KMS-11 (cell line): ENCODE measurements at regions not wholly inside any gene's neighbourhood (a gene's known extent, or its start where the extent isn't known, plus 50 kb on each side); places are given as distances from the start of the nearest gene placed in this dataset.

Experiments used
- H2AFZ ChIP-seq: fragments of 200-600 bp; sonication (generic); 2 replicates; pipeline ENCODE4 v1.6.1; 2016; ENCODE audit warnings: antibody characterized with exemption, mixed run types, low read depth
- H3K27ac ChIP-seq: fragments of 200-600 bp; sonication (generic); 2 replicates; pipeline ENCODE4 v1.6.1; 2016; ENCODE audit warnings: mild to moderate bottlenecking, mixed run types
- H3K27me3 ChIP-seq: fragments of 200-600 bp; sonication (generic); 2 replicates; pipeline ENCODE4 v1.6.1; 2017; ENCODE audit warnings: mild to moderate bottlenecking, low read depth, mixed run types, moderate library complexity; ENCODE audit not compliant: insufficient read depth
- H3K36me3 ChIP-seq: fragments of 200-600 bp; sonication (generic); 2 replicates; pipeline ENCODE4 v1.6.1; 2017; ENCODE audit warnings: mild to moderate bottlenecking, mixed run types; ENCODE audit not compliant: insufficient read depth
- H3K4me1 ChIP-seq: fragments of 200-600 bp; sonication (generic); 2 replicates; pipeline ENCODE4 v1.6.1; 2016; ENCODE audit warnings: mild to moderate bottlenecking, low read depth, mixed run types; ENCODE audit not compliant: poor library complexity, severe bottlenecking
- H3K4me2 ChIP-seq: fragments of 200-600 bp; sonication (generic); 2 replicates; pipeline ENCODE4 v1.7.0; 2016; ENCODE audit warnings: mild to moderate bottlenecking, mixed run types
- H3K4me3 ChIP-seq: fragments of 200-600 bp; sonication (generic); IDR thresholded peaks from 2 replicates; pipeline ENCODE4 v1.6.1; 2017; ENCODE audit warnings: low read depth, low read length, mixed read lengths; ENCODE audit not compliant: insufficient read depth
- H3K79me2 ChIP-seq: fragments of 200-600 bp; sonication (generic); 2 replicates; pipeline ENCODE4 v1.6.1; 2016; ENCODE audit warnings: low read depth, mixed run types; ENCODE audit not compliant: insufficient read depth
- H3K9ac ChIP-seq: fragments of 200-600 bp; sonication (generic); 2 replicates; pipeline ENCODE4 v1.6.1; 2016; ENCODE audit warnings: mild to moderate bottlenecking, mixed run types
- H4K20me1 ChIP-seq: fragments of 200-600 bp; sonication (generic); 2 replicates; pipeline ENCODE4 v1.6.1; 2016; ENCODE audit warnings: mild to moderate bottlenecking, mixed run types; ENCODE audit not compliant: insufficient read depth
- CTCF ChIP-seq: fragments of 200-600 bp; sonication (generic); conservative IDR thresholded peaks from 2 replicates; pipeline ENCODE4 v1.6.1; 2017; ENCODE audit warnings: low read depth, mild to moderate bottlenecking, antibody characterized with exemption, low read length, moderate library complexity, mixed read lengths

GRCh38 chr16:88323041-88323440 lies 59.7 kb upstream of the ZNF469 start:
- H3K36me3 ChIP-seq = no peaks in the 10 kb centered on the region
- H3K27me3 ChIP-seq = peaks cover 47% of the 10 kb centered on the region
- no peak overlapping the region for H2AFZ ChIP-seq
- H4K20me1 ChIP-seq = no peaks in the 10 kb centered on the region
- no peak overlapping the region for H3K9ac ChIP-seq
- H3K27ac ChIP-seq = no peak overlapping the region
- no peak overlapping the region for H3K4me3 ChIP-seq
- no peak for TF ChIP-seq CTCF
- no peak overlapping the region for H3K4me2 ChIP-seq
- H3K4me1 ChIP-seq = no peaks in the 10 kb centered on the region
- no peaks in the 10 kb centered on the region for H3K79me2 ChIP-seq

DNA sequence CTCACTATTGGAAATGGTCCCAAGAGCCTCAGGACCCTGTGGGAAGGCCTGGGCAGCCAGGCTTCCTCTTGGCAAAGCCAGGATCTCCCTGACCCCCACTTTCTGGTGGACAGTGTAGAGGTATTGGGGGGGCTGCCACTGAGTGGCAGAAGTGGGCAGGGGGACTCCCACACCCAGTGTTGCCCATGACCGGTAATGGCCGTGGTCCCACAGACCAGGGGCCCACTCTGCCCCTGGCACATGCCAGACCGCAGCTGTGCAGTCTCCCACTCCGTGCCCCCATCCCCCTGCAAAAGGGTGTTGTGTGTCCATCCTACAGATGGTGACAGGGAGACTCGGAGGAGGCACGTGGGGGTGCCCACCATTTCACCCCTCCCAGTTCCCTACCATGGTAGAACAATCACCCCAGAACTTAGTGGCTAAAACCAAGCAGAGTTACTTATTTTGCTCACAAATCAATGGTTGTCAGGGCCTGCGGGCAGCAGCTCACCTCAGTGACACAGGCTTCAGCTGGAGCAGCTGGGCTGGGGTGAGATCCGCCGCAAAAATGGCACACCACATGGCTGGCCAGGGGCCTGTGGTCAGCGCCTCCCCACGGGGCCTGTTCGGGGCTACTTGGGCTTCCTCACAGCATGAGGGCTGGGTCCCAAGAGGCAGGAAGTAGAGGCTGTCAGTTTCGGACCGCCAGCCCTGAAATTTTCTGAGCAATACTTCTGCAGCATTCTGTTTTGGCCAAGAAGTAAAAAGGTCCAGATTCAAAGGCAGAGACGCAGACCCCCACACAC lies 59.0 kb upstream of the ZNF469 start:
- Histone ChIP-seq H4K20me1 (no peaks in the 10 kb centered on the region), H3K4me1 (no peaks in the 10 kb centered on the region), H3K4me3 (no peak overlapping the region), H3K4me2 (no peak overlapping the region), H3K27ac (no peak overlapping the region), H3K79me2 (no peaks in the 10 kb centered on the region), H3K9ac (no peak overlapping the region), H2AFZ (no peak overlapping the region), H3K27me3 (peaks cover 51% of the 10 kb centered on the region), H3K36me3 (no peaks in the 10 kb centered on the region)
- no peak for TF ChIP-seq CTCF

GRCh38 chr16:88325087-88325750 lies 57.5 kb upstream of the ZNF469 start:
- Histone ChIP-seq H4K20me1 (no peaks in the 10 kb centered on the region), H2AFZ (no peak overlapping the region), H3K27ac (no peak overlapping the region), H3K4me3 (no peak overlapping the region), H3K4me1 (no peaks in the 10 kb centered on the region), H3K36me3 (no peaks in the 10 kb centered on the region), H3K9ac (no peak overlapping the region), H3K79me2 (no peaks in the 10 kb centered on the region), H3K4me2 (no peak overlapping the region), H3K27me3 (peaks cover 47% of the 10 kb centered on the region)
- no peak for TF ChIP-seq CTCF

GRCh38 chr16:88325976-88326375 lies 56.8 kb upstream of the ZNF469 start:
- no peaks in the 10 kb centered on the region for H3K36me3 ChIP-seq

More at GRCh38 chr16:88325976-88326375, 56.8 kb upstream of the ZNF469 start:
- no peaks in the 10 kb centered on the region for H3K4me1 ChIP-seq
- no peak overlapping the region for H3K4me3 ChIP-seq
- peaks cover 43% of the 10 kb centered on the region for H3K27me3 ChIP-seq
- no peaks in the 10 kb centered on the region for H4K20me1 ChIP-seq
- no peak for TF ChIP-seq CTCF
- H3K9ac ChIP-seq = no peak overlapping the region
- H3K79me2 ChIP-seq = no peaks in the 10 kb centered on the region
- H3K4me2 ChIP-seq = no peak overlapping the region
- no peak overlapping the region for H2AFZ ChIP-seq
- H3K27ac ChIP-seq = no peak overlapping the region
